ENCODE measurements at regions not wholly inside any gene's neighbourhood (a gene's known extent, or its start where the extent isn't known, plus 50 kb on each side); places are given as distances from the start of the nearest gene placed in this dataset.

DNA sequence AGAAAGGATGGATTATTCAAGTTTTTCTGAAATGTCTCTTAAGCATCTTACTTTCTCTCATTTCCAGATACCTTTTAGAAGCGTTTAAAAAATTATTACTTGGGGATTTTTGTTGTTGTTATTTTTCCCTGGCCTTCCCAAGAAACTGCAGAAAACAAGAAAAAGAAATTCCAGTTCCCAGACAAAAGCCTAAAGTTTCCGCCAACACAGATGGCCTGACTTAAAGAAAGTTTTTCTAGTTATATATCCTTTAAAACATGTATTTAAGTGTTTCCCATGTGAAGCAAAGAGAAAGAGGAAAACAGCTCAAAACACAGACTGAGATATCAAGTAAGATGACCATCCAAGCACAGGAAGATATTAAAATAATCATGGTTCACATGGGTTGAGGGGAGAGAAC, 401.7 kb upstream of the MAF start:
- in situ Hi-C loops (cut with HindIII; ENCODE audit: low sequenced_read_pairs), result no loop called here
- DNase-seq (ENCODE audit: low read depth, low spot score), result no peak
- TF ChIP-seq, protein P1, sequence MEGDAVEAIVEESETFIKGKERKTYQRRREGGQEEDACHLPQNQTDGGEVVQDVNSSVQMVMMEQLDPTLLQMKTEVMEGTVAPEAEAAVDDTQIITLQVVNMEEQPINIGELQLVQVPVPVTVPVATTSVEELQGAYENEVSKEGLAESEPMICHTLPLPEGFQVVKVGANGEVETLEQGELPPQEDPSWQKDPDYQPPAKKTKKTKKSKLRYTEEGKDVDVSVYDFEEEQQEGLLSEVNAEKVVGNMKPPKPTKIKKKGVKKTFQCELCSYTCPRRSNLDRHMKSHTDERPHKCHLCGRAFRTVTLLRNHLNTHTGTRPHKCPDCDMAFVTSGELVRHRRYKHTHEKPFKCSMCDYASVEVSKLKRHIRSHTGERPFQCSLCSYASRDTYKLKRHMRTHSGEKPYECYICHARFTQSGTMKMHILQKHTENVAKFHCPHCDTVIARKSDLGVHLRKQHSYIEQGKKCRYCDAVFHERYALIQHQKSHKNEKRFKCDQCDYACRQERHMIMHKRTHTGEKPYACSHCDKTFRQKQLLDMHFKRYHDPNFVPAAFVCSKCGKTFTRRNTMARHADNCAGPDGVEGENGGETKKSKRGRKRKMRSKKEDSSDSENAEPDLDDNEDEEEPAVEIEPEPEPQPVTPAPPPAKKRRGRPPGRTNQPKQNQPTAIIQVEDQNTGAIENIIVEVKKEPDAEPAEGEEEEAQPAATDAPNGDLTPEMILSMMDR (IDR thresholded peaks at IDR 0.05; ENCODE audit: low read depth, low read length), result no peak
- no peak overlapping the region for H3K4me3 ChIP-seq (ENCODE audit: low read depth, low read length)

DNA sequence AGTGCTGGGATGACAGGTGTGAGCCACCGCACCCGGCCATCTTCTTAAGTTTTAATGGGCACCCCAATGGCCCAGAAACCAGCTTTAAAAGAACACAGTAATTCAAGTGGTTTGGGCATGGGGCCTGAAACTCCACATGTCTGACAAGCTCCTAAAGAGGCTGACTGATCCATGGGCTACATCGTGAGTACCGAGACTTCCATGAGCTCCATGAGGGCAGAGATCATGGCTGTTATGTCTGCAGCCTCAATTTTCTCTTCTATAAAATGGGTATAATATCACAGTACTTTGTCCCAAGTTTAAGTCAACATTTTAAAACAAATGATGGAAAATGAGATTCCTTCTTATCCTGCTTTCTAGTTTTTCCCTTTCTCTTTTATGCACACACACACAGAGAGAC, 397.6 kb upstream of the MAF start:
- no peak for DNase-seq (ENCODE audit: low read depth, low spot score)
- in situ Hi-C loops (cut with HindIII; ENCODE audit: low sequenced_read_pairs), result no loop called here
- no peak overlapping the region for H3K4me3 ChIP-seq (ENCODE audit: low read depth, low read length)
- TF ChIP-seq, protein P1 (IDR thresholded peaks at IDR 0.05; ENCODE audit: low read depth, low read length), result no peak

DNA sequence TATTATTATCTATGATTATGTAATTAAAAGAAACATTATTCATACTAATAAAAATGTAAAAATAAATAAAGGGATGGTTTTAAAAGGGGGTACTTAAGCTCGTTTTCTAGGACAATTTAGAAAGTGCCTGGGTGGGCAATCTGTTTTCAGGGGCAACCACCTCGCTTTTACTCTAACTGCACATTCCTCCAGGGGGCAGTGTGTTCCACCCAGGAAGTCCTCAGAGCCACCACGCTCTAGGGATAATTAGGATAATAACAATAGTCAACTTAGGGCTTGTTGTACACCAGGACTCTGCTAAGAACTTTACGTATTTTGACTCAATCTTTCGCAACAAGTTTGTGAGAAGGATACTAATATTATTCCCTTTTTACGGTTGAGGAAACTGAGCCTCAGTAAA, 396.7 kb upstream of the MAF start:
- in situ Hi-C loops (cut with HindIII; ENCODE audit: low sequenced_read_pairs), result no loop called here
- no peak overlapping the region for H3K4me3 ChIP-seq (ENCODE audit: low read depth, low read length)
- peak; percentile 9 for DNase-seq (ENCODE audit: low read depth, low spot score)
- TF ChIP-seq, protein P1 (IDR thresholded peaks at IDR 0.05; ENCODE audit: low read depth, low read length), result peak; percentile 50

GRCh38 chr16:79996321-79996720, 395.8 kb upstream of the MAF start:
- no peak overlapping the region for H3K4me3 ChIP-seq (ENCODE audit: low read depth, low read length)
- no peak for DNase-seq (ENCODE audit: low read depth, low spot score)
- TF ChIP-seq, protein P1 (IDR thresholded peaks at IDR 0.05; ENCODE audit: low read depth, low read length), result no peak
- in situ Hi-C loops (cut with HindIII; ENCODE audit: low sequenced_read_pairs), result no loop called here

DNA sequence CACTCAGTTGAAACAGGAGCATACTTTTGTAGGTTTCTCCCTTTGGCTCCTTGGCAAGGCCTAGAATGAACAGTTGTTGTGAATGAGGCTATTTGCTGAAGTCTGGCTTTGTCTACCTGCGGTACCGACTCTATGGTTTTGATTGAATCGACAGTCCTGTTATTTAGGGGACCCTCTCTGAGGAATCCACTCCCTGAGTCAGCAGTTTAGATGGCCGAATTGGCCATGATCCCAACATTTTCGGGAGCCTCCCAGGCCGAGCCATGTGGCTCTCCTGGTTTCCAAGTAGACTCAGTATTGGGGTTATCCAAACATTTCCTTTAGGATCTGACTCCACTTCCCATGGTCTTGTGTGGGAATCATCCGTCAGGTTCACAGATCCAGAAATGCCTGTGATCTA, 394.8 kb upstream of the MAF start:
- H3K4me3 ChIP-seq (ENCODE audit: low read depth, low read length), result no peak overlapping the region
- TF ChIP-seq, protein P1 (IDR thresholded peaks at IDR 0.05; ENCODE audit: low read depth, low read length), result no peak
- in situ Hi-C loops (cut with HindIII; ENCODE audit: low sequenced_read_pairs), result no loop called here
- no peak for DNase-seq (ENCODE audit: low read depth, low spot score)

GRCh38 chr16:79994418-79994817, 393.9 kb upstream of the MAF start:
- TF ChIP-seq, protein P1 (IDR thresholded peaks at IDR 0.05; ENCODE audit: low read depth, low read length), result no peak
- in situ Hi-C loops (cut with HindIII; ENCODE audit: low sequenced_read_pairs), result no loop called here

DNA sequence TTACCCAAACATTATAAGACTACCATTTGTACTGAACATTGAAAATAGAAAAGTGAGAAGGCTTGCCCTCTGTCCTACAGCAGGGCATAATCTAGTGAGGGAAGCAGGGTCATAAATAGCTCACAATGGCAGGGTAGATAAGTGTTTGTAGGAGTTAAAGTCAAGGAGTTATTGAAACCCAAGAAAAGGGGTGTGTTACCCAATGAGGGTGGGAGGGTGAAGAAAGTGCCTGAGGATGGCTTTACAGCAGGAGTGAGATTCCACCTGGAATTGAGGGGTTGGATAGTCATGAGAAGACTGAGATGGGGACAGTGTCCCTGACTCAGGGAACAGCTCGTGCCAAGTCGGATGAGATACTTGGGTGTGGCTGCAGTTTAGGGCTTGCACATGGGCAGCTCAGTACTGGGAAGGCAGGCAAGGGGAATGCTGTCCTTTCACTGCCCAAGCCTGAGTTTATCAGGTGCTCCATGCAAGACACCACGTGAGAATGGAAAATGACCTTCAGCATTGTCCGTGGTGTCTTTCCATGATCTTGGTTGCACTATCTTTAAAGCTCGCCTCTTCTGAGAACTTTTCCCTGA, 393.2 kb upstream of the MAF start:
- in situ Hi-C loops (cut with HindIII; ENCODE audit: low sequenced_read_pairs), result no loop called here
- no peak for DNase-seq (ENCODE audit: low read depth, low spot score)
- TF ChIP-seq, protein P1 (IDR thresholded peaks at IDR 0.05; ENCODE audit: low read depth, low read length), result no peak
- no peak overlapping the region for H3K4me3 ChIP-seq (ENCODE audit: low read depth, low read length)

More at GRCh38 chr16:79994418-79994817, 393.9 kb upstream of the MAF start:
- DNase-seq (ENCODE audit: low read depth, low spot score), result no peak
- H3K4me3 ChIP-seq (ENCODE audit: low read depth, low read length), result no peak overlapping the region
